Stimulated activated CD4-positive, alpha-beta T cell treated with anti-CD3 and anti-CD28 coated beads, Interleukin-15, amount 100 ng/mL, for 48 hours (primary cell): ENCODE measurements at regions not wholly inside any gene's neighbourhood (a gene's known extent, or its start where the extent isn't known, plus 50 kb on each side); places are given as distances from the start of the nearest gene placed in this dataset.
"Not testable (repeated sequence)": the region's sequence is repeated elsewhere in the genome, so short reads cannot be mapped to it uniquely, and the experiment has no call there.

Experiments
- DNase-seq, 2 donors: peaks; one replicate each; pipeline ENCODE4 v3.0.0-alpha.2; 2020; ENCODE audit warnings: low read depth in 2 of 2

- no peak for DNase-seq
These were observed 141.4 kb upstream of the SERTAD2 start for GRCh38 chr2:64795024-64795592.

GRCh38 chr2:64796926-64797325 is 143.2 kb upstream of the SERTAD2 start:
- DNase-seq, result no peak

GRCh38 chr2:64797881-64798575 is 144.3 kb upstream of the SERTAD2 start:
- DNase-seq, result no peak

GRCh38 chr2:64799592-64800252 is 146.0 kb upstream of the SERTAD2 start:
- DNase-seq, result no peak

GRCh38 chr2:64803776-64804175 is 150.1 kb upstream of the SERTAD2 start:
- no peak for DNase-seq

GRCh38 chr2:64804651-64805050 is 150.9 kb upstream of the SERTAD2 start:
- no peak for DNase-seq

GRCh38 chr2:64807417-64807816 is 153.7 kb upstream of the SERTAD2 start:
- peak; percentile 55 to 57 for DNase-seq

GRCh38 chr2:64808092-64808491 is 154.4 kb upstream of the SERTAD2 start:
- DNase-seq, result no peak

GRCh38 chr2:64808754-64809153 is 155.0 kb upstream of the SERTAD2 start:
- DNase-seq, result no peak

GRCh38 chr2:64809216-64809615 is 155.5 kb upstream of the SERTAD2 start:
- DNase-seq, result no peak

GRCh38 chr2:64812285-64812684 is 158.6 kb upstream of the SERTAD2 start:
- no peak for DNase-seq

- DNase-seq, result no peak
These were observed 160.3 kb upstream of the SERTAD2 start for GRCh38 chr2:64814007-64814406.

- DNase-seq, result not testable (repeated sequence)
These were observed 162.8 kb upstream of the SERTAD2 start for GRCh38 chr2:64816526-64816925.

GRCh38 chr2:64817453-64817852 is 163.7 kb upstream of the SERTAD2 start:
- DNase-seq, result no peak

- DNase-seq, result no peak
These were observed 164.9 kb upstream of the SERTAD2 start for GRCh38 chr2:64818664-64819060.

GRCh38 chr2:64819361-64819760 is 165.6 kb upstream of the SERTAD2 start:
- DNase-seq, result no peak

GRCh38 chr2:64819774-64820688 is 166.3 kb upstream of the SERTAD2 start:
- peak; percentile 10 to 44 for DNase-seq

- DNase-seq, result no peak
These were observed 167.2 kb upstream of the SERTAD2 start for GRCh38 chr2:64820901-64821300.

- no peak for DNase-seq
These were observed 165.4 kb upstream of the SLC1A4 start for GRCh38 chr2:64823794-64824193.

GRCh38 chr2:64825831-64826491 is 163.2 kb upstream of the SLC1A4 start:
- no peak for DNase-seq

GRCh38 chr2:64826703-64827102 is 162.5 kb upstream of the SLC1A4 start:
- no peak for DNase-seq

GRCh38 chr2:64828261-64828660 is 160.9 kb upstream of the SLC1A4 start:
- no peak for DNase-seq
